Panc1 (cell line): ENCODE measurements at regions not wholly inside any gene's neighbourhood (a gene's known extent, or its start where the extent isn't known, plus 50 kb on each side); places are given as distances from the start of the nearest gene placed in this dataset.

ENCODE experiments used
- ATAC-seq: fragments of 200-7000 bp; cut with Tn5 transposase; 2 replicates; pipeline ENCODE4 v1.9.1; 2020; ENCODE audit warnings: mild to moderate bottlenecking, moderate library complexity
- BruUV-seq: library from RNA; stranded (reverse); fragments of 400-500 nt; replicated peaks from 2 replicates; lab custom pipeline; 2021; lab: Mats Ljungman, UMichigan
- CTCF ChIA-PET: fragments of 300-600 bp; sonication (Branson Sonifier 250); formaldehyde crosslinking; loops from one replicate; lab custom pipeline; 2022; ENCODE audit warnings: antibody characterized with exemption; lab: Charles Lee
- POLR2A ChIA-PET: fragments of 300-600 bp; sonication (Branson Sonifier 250); formaldehyde crosslinking; loops from one replicate; lab custom pipeline; 2022; ENCODE audit warnings: antibody characterized with exemption; lab: Charles Lee
- DNase-seq: peaks from one replicate; pipeline ENCODE4 v3.0.0-alpha.2; 2010; ENCODE audit warnings: low read depth, low spot score
- H3K27ac ChIP-seq: 2 replicates; pipeline ENCODE4 v1.5.1; 2011; ENCODE audit warnings: mild to moderate bottlenecking, low read length, inconsistent platforms
- H3K27me3 ChIP-seq: fragments of 200-500 bp; sonication (Bioruptor generic); 2 replicates; pipeline ENCODE4 v1.6.0; 2014; ENCODE audit warnings: low read length, inconsistent platforms; ENCODE audit not compliant: control insufficient read depth, insufficient read depth
- H3K36me3 ChIP-seq: fragments of 200-500 bp; sonication (Bioruptor generic); 2 replicates; pipeline ENCODE4 v1.5.1; 2014; ENCODE audit warnings: inconsistent platforms, mild to moderate bottlenecking, low read length, moderate library complexity; ENCODE audit not compliant: control insufficient read depth, insufficient read depth
- H3K4me1 ChIP-seq: 2 replicates; pipeline ENCODE4 v1.5.1; 2011; ENCODE audit warnings: inconsistent platforms, mild to moderate bottlenecking, low read length, moderate library complexity; ENCODE audit not compliant: control insufficient read depth, insufficient read depth
- H3K4me3 ChIP-seq, 2 experiments: 2 replicates each; pipeline ENCODE4 v1.5.1; 2011 to 2012; ENCODE audit warnings: low read depth in 2 of 2, low read length in 2 of 2, mild to moderate bottlenecking in 2 of 2, inconsistent platforms in 1 of 2, moderate library complexity in 1 of 2
- H3K9me3 ChIP-seq: fragments of 200-500 bp; sonication (Bioruptor generic); 2 replicates; pipeline ENCODE4 v1.5.1; 2014; ENCODE audit warnings: low read depth, mild to moderate bottlenecking, inconsistent platforms, low read length, moderate library complexity; ENCODE audit not compliant: control insufficient read depth, insufficient read depth
- CTCF ChIP-seq: fragments of 450-650 bp; IDR thresholded peaks from 2 replicates; pipeline ENCODE4 v1.5.1; 2017; ENCODE audit warnings: mild to moderate bottlenecking
- POLR2AphosphoS5 ChIP-seq: IDR thresholded peaks from 2 replicates; pipeline ENCODE4 v1.6.1; 2012; ENCODE audit warnings: mild to moderate bottlenecking, low read depth, low read length, moderate library complexity
- REST ChIP-seq, 2 experiments: IDR thresholded peaks; 2 replicates each; pipeline ENCODE4 v1.6.1; 2011 to 2012; ENCODE audit warnings: low read depth in 2 of 2, control low read depth in 1 of 2, low read length in 1 of 2, mild to moderate bottlenecking in 1 of 2, moderate library complexity in 1 of 2; ENCODE audit not compliant: insufficient read depth in 1 of 2
- SIN3A ChIP-seq: IDR thresholded peaks from 2 replicates; pipeline ENCODE4 v1.6.1; 2012; ENCODE audit warnings: low read depth, mild to moderate bottlenecking, low read length, moderate library complexity, borderline replicate concordance; ENCODE audit not compliant: insufficient read depth
- TCF7L2 ChIP-seq: IDR thresholded peaks from 2 replicates; pipeline ENCODE4 v1.6.1; 2011; ENCODE audit warnings: mild to moderate bottlenecking, low read depth, low read length, inconsistent platforms
- in situ Hi-C: cut with HindIII; loops from 2 replicates; pipeline ENCODE4 v1.10.0; 2016; ENCODE audit warnings: low sequenced_read_pairs, low pct_unique_long_range_greater_than_20kb
- intact Hi-C: fragments of 100-400 bp; cut with micrococcal nuclease; formaldehyde crosslinking; loops from one replicate; pipeline ENCODE4 v1.10.0; 2022; ENCODE audit not compliant: unreplicated experiment

GRCh38 chr15:60061758-60062157, 57.6 kb downstream of the FOXB1 start:
- BruUV-seq, result no TSS peak
- Histone ChIP-seq H3K36me3 (no peaks in the 10 kb centered on the region), H3K4me3 (no peak overlapping the region), H3K4me1 (no peaks in the 10 kb centered on the region), H3K27ac (no peak overlapping the region), H3K27me3 (no peaks in the 10 kb centered on the region), H3K9me3 (peaks cover 3% of the 10 kb centered on the region; the same call in 1 of the 2 replicates)
- intact Hi-C loops, result no loop called here
- no peak for DNase-seq
- TF ChIP-seq SIN3A, result no peak
- ChIA-PET CTCF (no interaction called here), POLR2A (no interaction called here)
- ATAC-seq, result no peak
- in situ Hi-C loops, result no loop called here

- DNase-seq (no peak), ATAC-seq (no peak)
- Histone ChIP-seq H3K4me1 (no peaks in the 10 kb centered on the region), H3K9me3 (peaks cover 3% of the 10 kb centered on the region; the same call in 1 of the 2 replicates), H3K36me3 (no peaks in the 10 kb centered on the region), H3K4me3 (no peak overlapping the region), H3K27ac (no peak overlapping the region), H3K27me3 (no peaks in the 10 kb centered on the region)
- no peak for TF ChIP-seq POLR2AphosphoS5
- TF ChIP-seq CTCF, result no peak
- no peak for TF ChIP-seq SIN3A
- no peak for TF ChIP-seq TCF7L2
- TF ChIP-seq REST (IDR thresholded peaks at IDR 0.05; ENCODE audit: insufficient read depth in 1 of 2, low read depth in 2 of 2, low read length in 1 of 2), result no peak
- BruUV-seq, result no TSS peak
- intact Hi-C loops (no loop called here), in situ Hi-C loops (no loop called here)
- CTCF ChIA-PET, result no interaction called here
- POLR2A ChIA-PET, result no interaction called here
These were observed 58.7 kb downstream of the FOXB1 start for GRCh38 chr15:60062826-60063225.

GRCh38 chr15:60065951-60066350, 61.8 kb downstream of the FOXB1 start:
- intact Hi-C loops (no loop called here), in situ Hi-C loops (no loop called here)
- H3K4me3 ChIP-seq, result no peak overlapping the region
- TF ChIP-seq CTCF (no peak), TCF7L2 (no peak), SIN3A (no peak), REST (IDR thresholded peaks at IDR 0.05; ENCODE audit: insufficient read depth in 1 of 2, low read depth in 2 of 2, low read length in 1 of 2) (no peak)
- 0 out of 2 replicates have a peak, but pooled peaks cover 3% of the 10 kb centered on the region for H3K4me1 ChIP-seq
- peaks cover 3% of the 10 kb centered on the region; the same call in 1 of the 2 replicates for H3K9me3 ChIP-seq
- no peaks in the 10 kb centered on the region for H3K36me3 ChIP-seq
- no peak overlapping the region for H3K27ac ChIP-seq
- ChIA-PET CTCF (no interaction called here), POLR2A (no interaction called here)
- H3K27me3 ChIP-seq, result no peaks in the 10 kb centered on the region
- BruUV-seq, result no TSS peak
- ATAC-seq (no peak), DNase-seq (no peak)
